K562 (cell line): ENCODE measurements at regions not wholly inside any gene's neighbourhood (a gene's known extent, or its start where the extent isn't known, plus 50 kb on each side); places are given as distances from the start of the nearest gene placed in this dataset.

Experiments
- ATAC-seq: fragments of 200-7000 bp; cut with Tn5 transposase; 3 replicates; pipeline ENCODE4 v1.9.1; 2020; ENCODE audit warnings: moderate library complexity
- BruUV-seq: library from RNA; stranded (reverse); fragments of 400-500 nt; replicated peaks from 2 replicates; lab custom pipeline; 2021; lab: Mats Ljungman, UMichigan
- CTCF ChIA-PET: fragments of 300-600 bp; formaldehyde crosslinking; extraction: SDS; loops from one replicate; lab custom pipeline; 2021; ENCODE audit warnings: low intra/inter-chr PET ratio; lab: Yijun Ruan, JAX
- POLR2A ChIA-PET: fragments of 300-600, 350-650 bp; sonication (Branson Sonifier 250); formaldehyde crosslinking; extraction: SDS; loops from one replicate; lab custom pipeline; 2021; ENCODE audit warnings: antibody characterized with exemption, inconsistent platforms; lab: Yijun Ruan, JAX
- DNase-seq, 4 experiments: peaks; one replicate each; pipeline versions ENCODE4 v3.0.0 to v3.0.0-alpha.2; 2011 to 2018; ENCODE audit warnings: low spot score in 3 of 4, mixed read lengths in 3 of 4; ENCODE audit errors: extremely low read depth in 1 of 4
- FAIRE-seq: peaks from 2 replicates; lab custom pipeline; 2011; peaks lifted over from hg19 to GRCh38; lab: Jason Lieb, UNC
- H2AFZ ChIP-seq: 2 replicates; pipeline ENCODE4 v1.6.0; 2011; ENCODE audit warnings: low read depth, low read length, control low read depth, inconsistent platforms
- H3K27ac ChIP-seq: fragments of 200-600 bp; 3 replicates; pipeline ENCODE4 v1.8.0; 2011; ENCODE audit warnings: low read depth, mild to moderate bottlenecking, control low read depth, inconsistent platforms, low read length, moderate library complexity, mixed read lengths; ENCODE audit errors: extremely low read depth
- H3K27me3 ChIP-seq, 2 experiments: fragments of 300-600 bp in 1 of 2; 2 replicates in 1 of 2; 3 replicates in 1 of 2; pipeline versions ENCODE4 v1.6.0 to v1.8.0; 2011; ENCODE audit warnings: inconsistent platforms in 2 of 2, low read length in 2 of 2, mild to moderate bottlenecking in 1 of 2, mixed read lengths in 1 of 2, moderate library complexity in 1 of 2; ENCODE audit not compliant: control insufficient read depth in 2 of 2, insufficient read depth in 2 of 2
- H3K36me3 ChIP-seq: fragments of 300-600 bp; 3 replicates; pipeline ENCODE4 v1.8.0; 2011; ENCODE audit warnings: mild to moderate bottlenecking, low read length, inconsistent platforms; ENCODE audit not compliant: control insufficient read depth, insufficient read depth
- H3K4me1 ChIP-seq, 2 experiments: fragments of 200-600 bp in 1 of 2; replicated peaks in 1 of 2; 2 replicates in 1 of 2; 3 replicates in 1 of 2; pipeline versions ENCODE4 v1.5.1 to v1.8.0; 2011; ENCODE audit warnings: inconsistent platforms in 2 of 2, low read length in 2 of 2, mild to moderate bottlenecking in 1 of 2, mixed read lengths in 1 of 2, moderate library complexity in 1 of 2; ENCODE audit not compliant: control insufficient read depth in 2 of 2, insufficient read depth in 2 of 2
- H3K4me2 ChIP-seq: 2 replicates; pipeline ENCODE4 v1.6.1; 2011; ENCODE audit warnings: low read length, control low read depth, inconsistent platforms, mixed read lengths; ENCODE audit not compliant: insufficient read depth
- H3K4me3 ChIP-seq: fragments of 200-600 bp; sonication (generic), shearing (Covaris generic); 2 replicates; pipeline ENCODE4 v1.5.1; 2016; ENCODE audit warnings: control low read depth, inconsistent platforms
- H3K79me2 ChIP-seq: fragments of 200-600 bp; 3 replicates; pipeline ENCODE4 v1.8.0; 2011; ENCODE audit warnings: low read length, inconsistent platforms; ENCODE audit not compliant: control insufficient read depth, insufficient read depth
- H3K9ac ChIP-seq, 2 experiments: 2 replicates each; pipeline versions ENCODE4 v1.6.0 to v1.6.1; 2011; ENCODE audit warnings: low read depth in 2 of 2, low read length in 2 of 2, control low read depth in 1 of 2, inconsistent platforms in 1 of 2, mild to moderate bottlenecking in 1 of 2, mixed read lengths in 1 of 2; ENCODE audit not compliant: insufficient read depth in 1 of 2
- H3K9me1 ChIP-seq: one replicate; pipeline ENCODE4 v1.6.0; 2011; ENCODE audit warnings: inconsistent platforms, mild to moderate bottlenecking, low read length, moderate library complexity; ENCODE audit not compliant: control insufficient read depth, insufficient read depth
- H3K9me3 ChIP-seq: replicated peaks from 2 replicates; pipeline ENCODE4 v1.5.1; 2011; ENCODE audit warnings: low read depth, low read length, inconsistent platforms; ENCODE audit not compliant: control insufficient read depth, insufficient read depth
- H4K20me1 ChIP-seq: replicated peaks from 2 replicates; pipeline ENCODE4 v1.6.1; 2011; ENCODE audit warnings: low read length, inconsistent platforms, mixed read lengths; ENCODE audit not compliant: control insufficient read depth, insufficient read depth
- CBX8 ChIP-seq: fragments of 200-600 bp; sonication (generic); IDR thresholded peaks from 2 replicates; pipeline ENCODE4 v1.6.1; 2012; ENCODE audit warnings: borderline replicate concordance, mixed run types, low read depth, mild to moderate bottlenecking, moderate library complexity, mixed read lengths, low read length, control low read depth, inconsistent platforms; ENCODE audit not compliant: poor library complexity, severe bottlenecking; ENCODE audit errors: extremely low read depth
- EWSR1 ChIP-seq: fragments of 450-650 bp; IDR thresholded peaks from 2 replicates; pipeline ENCODE4 v1.6.1; 2018; ENCODE audit warnings: borderline replicate concordance, mild to moderate bottlenecking, low read depth, moderate library complexity; ENCODE audit not compliant: partially characterized antibody
- HDAC6 ChIP-seq: IDR thresholded peaks from 2 replicates; pipeline ENCODE4 v1.6.1; 2012; ENCODE audit warnings: low read depth, mild to moderate bottlenecking, control low read depth, inconsistent platforms, low read length, moderate library complexity
- HLTF ChIP-seq: fragments of 450-650 bp; IDR thresholded peaks from 2 replicates; pipeline ENCODE4 v1.6.1; 2016
- KDM4B ChIP-seq, 2 experiments: fragments of 450-650 bp in 1 of 2; sonication (generic) in 1 of 2; IDR thresholded peaks; 2 replicates each; pipeline ENCODE4 v1.6.1; 2016 to 2017; ENCODE audit warnings: borderline replicate concordance in 2 of 2, antibody characterized with exemption in 1 of 2, low read depth in 1 of 2, mild to moderate bottlenecking in 1 of 2
- KLF10 ChIP-seq: fragments of 250-450 bp; sonication (Bioruptor Pico); IDR thresholded peaks from 2 replicates; pipeline ENCODE4 v1.6.1; 2021; ENCODE audit warnings: matching md5 sums
- MCM7 ChIP-seq, 2 experiments: fragments of 450-650 bp; IDR thresholded peaks; 2 replicates each; pipeline ENCODE4 v1.6.1; 2016 to 2018
- NBN ChIP-seq: fragments of 450-650 bp; IDR thresholded peaks from 2 replicates; pipeline ENCODE4 v1.6.1; 2016; ENCODE audit warnings: low read depth, mild to moderate bottlenecking
- NELFE ChIP-seq: IDR thresholded peaks from 2 replicates; pipeline ENCODE4 v1.6.1; 2011; ENCODE audit warnings: mild to moderate bottlenecking; ENCODE audit not compliant: insufficient read depth, insufficient read length
- PHF8 ChIP-seq: fragments of 200-600 bp; sonication (generic); IDR thresholded peaks from 2 replicates; pipeline ENCODE4 v1.6.1; 2012; ENCODE audit warnings: mixed run types, mild to moderate bottlenecking, inconsistent platforms, low read length, moderate library complexity, borderline replicate concordance
- SMARCC2 ChIP-seq: fragments of 450-650 bp; IDR thresholded peaks from 2 replicates; pipeline ENCODE4 v1.6.1; 2017; ENCODE audit warnings: antibody characterized with exemption, moderate library complexity, mild to moderate bottlenecking, low read depth
- ZBTB7A ChIP-seq: IDR thresholded peaks from 2 replicates; pipeline ENCODE4 v1.6.1; 2011; ENCODE audit warnings: low read depth, mild to moderate bottlenecking, low read length, moderate library complexity, borderline replicate concordance; ENCODE audit not compliant: control insufficient read depth
- ZNF165 ChIP-seq: fragments of 250-450 bp; sonication (Bioruptor Pico); IDR thresholded peaks from 2 replicates; pipeline ENCODE4 v1.4.0; 2020; ENCODE audit warnings: borderline replicate concordance
- ZNF717 ChIP-seq: fragments of 250-450 bp; sonication (Bioruptor Pico); IDR thresholded peaks from 2 replicates; pipeline ENCODE4 v1.5.0; 2021
- WGBS: fragments of 100-300 bp; shearing (Covaris generic); methylation state at CpG from one replicate; pipeline ENCODE4 v1.1.6; 2016; ENCODE audit warnings: low coverage, mixed read lengths; ENCODE audit not compliant: insufficient coverage; ENCODE audit errors: missing lambda C conversion rate; 5-methylcytosine and 5-hydroxymethylcytosine counted together
- in situ Hi-C: fragments of 300-500 bp; cut with MboI; formaldehyde crosslinking; loops from 4 replicates; pipeline ENCODE4 v1.15.0; 2018; ENCODE audit warnings: inconsistent platforms, mixed read lengths
- intact Hi-C: fragments of 100-400 bp; cut with micrococcal nuclease; formaldehyde crosslinking; loops from 2 replicates; pipeline ENCODE4 v1.14.2; 2022
- TF ChIP-seq, protein P1 (sequence below): fragments of 250-450 bp; sonication (Bioruptor Pico); IDR thresholded peaks from 2 replicates; pipeline ENCODE4 v1.8.0; 2022; ENCODE audit warnings: moderate library complexity, mild to moderate bottlenecking, inconsistent platforms
- TF ChIP-seq, protein P2 (sequence below): fragments of 250-450 bp; sonication (Bioruptor Pico); IDR thresholded peaks from 2 replicates; pipeline ENCODE4 v1.9.0; 2021; ENCODE audit warnings: mild to moderate bottlenecking, inconsistent platforms

DNA sequence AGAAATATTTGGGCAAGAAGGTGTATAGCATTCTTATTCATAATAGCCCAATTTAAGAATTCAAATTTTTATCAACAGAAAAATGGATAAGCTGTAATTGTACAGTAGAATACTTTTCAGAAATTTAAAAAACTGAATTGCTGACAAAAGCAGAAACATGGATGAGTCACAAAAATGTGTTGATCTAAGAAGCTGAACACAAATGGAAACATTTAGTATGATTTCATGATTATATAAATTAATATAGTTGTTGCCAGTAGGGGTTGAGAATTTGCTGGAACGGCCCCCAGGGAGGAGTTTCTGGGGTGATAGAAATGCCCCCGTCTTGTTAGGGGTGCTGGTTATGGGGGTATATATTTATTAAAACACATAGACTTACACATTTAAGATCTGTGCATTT is 179.1 kb downstream of the KLF6 start:
- no TSS peak for BruUV-seq
- no peaks in the 10 kb centered on the region for H3K9me1 ChIP-seq
- no peaks in the 10 kb centered on the region for H3K79me2 ChIP-seq
- no peaks in the 10 kb centered on the region; a peak in 1 of 5 replicates for H3K27me3 ChIP-seq
- no peak for DNase-seq
- no peak overlapping the region for H3K9ac ChIP-seq
- WGBS = 0% methylated on average over 2 of the region's 2 CpGs
- H3K27ac ChIP-seq = no peak overlapping the region
- POLR2A ChIA-PET = no interaction called here
- H3K36me3 ChIP-seq = no peaks in the 10 kb centered on the region
- ATAC-seq = no peak
- CTCF ChIA-PET = no interaction called here
- no peak overlapping the region for H2AFZ ChIP-seq
- no peak overlapping the region for H3K4me2 ChIP-seq
- intact Hi-C loops = no loop called here
- no peak for TF ChIP-seq KLF10 (CRISPR knock-in tag)
- TF ChIP-seq ZNF717 (CRISPR knock-in tag) = no peak
- TF ChIP-seq MCM7 (IDR thresholded peaks at IDR 0.05) = no peak
- no peak for TF ChIP-seq ZBTB7A
- no peak for TF ChIP-seq ZNF165 (CRISPR knock-in tag)
- no peak for TF ChIP-seq SMARCC2
- no peak for TF ChIP-seq CBX8
- TF ChIP-seq EWSR1 = no peak
- TF ChIP-seq, protein P1, sequence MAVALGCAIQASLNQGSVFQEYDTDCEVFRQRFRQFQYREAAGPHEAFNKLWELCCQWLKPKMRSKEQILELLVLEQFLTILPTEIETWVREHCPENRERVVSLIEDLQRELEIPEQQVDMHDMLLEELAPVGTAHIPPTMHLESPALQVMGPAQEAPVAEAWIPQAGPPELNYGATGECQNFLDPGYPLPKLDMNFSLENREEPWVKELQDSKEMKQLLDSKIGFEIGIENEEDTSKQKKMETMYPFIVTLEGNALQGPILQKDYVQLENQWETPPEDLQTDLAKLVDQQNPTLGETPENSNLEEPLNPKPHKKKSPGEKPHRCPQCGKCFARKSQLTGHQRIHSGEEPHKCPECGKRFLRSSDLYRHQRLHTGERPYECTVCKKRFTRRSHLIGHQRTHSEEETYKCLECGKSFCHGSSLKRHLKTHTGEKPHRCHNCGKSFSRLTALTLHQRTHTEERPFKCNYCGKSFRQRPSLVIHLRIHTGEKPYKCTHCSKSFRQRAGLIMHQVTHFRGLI (CRISPR knock-in tag) = no peak
- no peak for TF ChIP-seq HDAC6
- TF ChIP-seq PHF8 = no peak
- TF ChIP-seq KDM4B (IDR thresholded peaks at IDR 0.05; ENCODE audit: borderline replicate concordance in 2 of 2, low read depth in 1 of 2) = no peak
- no peak for TF ChIP-seq NBN
- TF ChIP-seq, protein P2, sequence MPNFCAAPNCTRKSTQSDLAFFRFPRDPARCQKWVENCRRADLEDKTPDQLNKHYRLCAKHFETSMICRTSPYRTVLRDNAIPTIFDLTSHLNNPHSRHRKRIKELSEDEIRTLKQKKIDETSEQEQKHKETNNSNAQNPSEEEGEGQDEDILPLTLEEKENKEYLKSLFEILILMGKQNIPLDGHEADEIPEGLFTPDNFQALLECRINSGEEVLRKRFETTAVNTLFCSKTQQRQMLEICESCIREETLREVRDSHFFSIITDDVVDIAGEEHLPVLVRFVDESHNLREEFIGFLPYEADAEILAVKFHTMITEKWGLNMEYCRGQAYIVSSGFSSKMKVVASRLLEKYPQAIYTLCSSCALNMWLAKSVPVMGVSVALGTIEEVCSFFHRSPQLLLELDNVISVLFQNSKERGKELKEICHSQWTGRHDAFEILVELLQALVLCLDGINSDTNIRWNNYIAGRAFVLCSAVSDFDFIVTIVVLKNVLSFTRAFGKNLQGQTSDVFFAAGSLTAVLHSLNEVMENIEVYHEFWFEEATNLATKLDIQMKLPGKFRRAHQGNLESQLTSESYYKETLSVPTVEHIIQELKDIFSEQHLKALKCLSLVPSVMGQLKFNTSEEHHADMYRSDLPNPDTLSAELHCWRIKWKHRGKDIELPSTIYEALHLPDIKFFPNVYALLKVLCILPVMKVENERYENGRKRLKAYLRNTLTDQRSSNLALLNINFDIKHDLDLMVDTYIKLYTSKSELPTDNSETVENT (CRISPR knock-in tag) = no peak
- no peak for TF ChIP-seq HLTF
- TF ChIP-seq NELFE = no peak
- TF ChIP-seq, all 486 proteins: peak for 0
- no peak overlapping the region for H3K4me3 ChIP-seq
- no peaks in the 10 kb centered on the region for H3K9me3 ChIP-seq
- no peaks in the 10 kb centered on the region for H4K20me1 ChIP-seq
- H3K4me1 ChIP-seq = no peaks in the 10 kb centered on the region
- in situ Hi-C loops = no loop called here
- FAIRE-seq = no peak
